ENCODE measurements at regions not wholly inside any gene's neighbourhood (a gene's known extent, or its start where the extent isn't known, plus 50 kb on each side); places are given as distances from the start of the nearest gene placed in this dataset.
A peak's percentile ranks its signal among the peaks of the same experiment; 100 is the strongest.
"Not testable (repeated sequence)": the region's sequence is repeated elsewhere in the genome, so short reads cannot be mapped to it uniquely, and the experiment has no call there.

GRCh38 chr4:77220828-77221613 lies 64.0 kb downstream of the CCNG2 start:
- DNase-seq: no peak

DNA sequence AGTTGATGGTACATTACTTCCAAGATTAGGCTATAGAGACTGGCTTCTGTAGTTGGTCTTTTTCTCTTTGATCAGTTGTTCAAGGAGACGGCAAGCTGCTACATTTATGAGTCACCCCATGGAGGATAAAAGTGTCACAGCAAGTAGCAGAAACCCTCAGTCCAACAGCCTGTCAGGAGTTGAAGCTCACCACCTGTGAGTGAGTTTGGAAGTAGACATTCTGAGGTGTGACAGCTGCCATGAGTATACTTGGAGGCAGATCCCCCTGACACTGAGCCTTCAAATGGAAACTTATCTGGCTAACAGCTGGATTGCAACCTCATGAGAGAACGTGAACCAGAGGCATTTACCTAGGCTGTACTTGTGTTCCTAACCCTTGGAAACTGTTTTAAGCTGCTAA lies 68.0 kb downstream of the CCNG2 start:
- no peak for DNase-seq

- DNase-seq: no peak
These were observed 70.1 kb downstream of the CCNG2 start for GRCh38 chr4:77226939-77227705.

GRCh38 chr4:77229433-77229832 lies 72.4 kb downstream of the CCNG2 start:
- DNase-seq: no peak

GRCh38 chr4:77232653-77233052 lies 75.6 kb downstream of the CCNG2 start:
- no peak for DNase-seq

DNA sequence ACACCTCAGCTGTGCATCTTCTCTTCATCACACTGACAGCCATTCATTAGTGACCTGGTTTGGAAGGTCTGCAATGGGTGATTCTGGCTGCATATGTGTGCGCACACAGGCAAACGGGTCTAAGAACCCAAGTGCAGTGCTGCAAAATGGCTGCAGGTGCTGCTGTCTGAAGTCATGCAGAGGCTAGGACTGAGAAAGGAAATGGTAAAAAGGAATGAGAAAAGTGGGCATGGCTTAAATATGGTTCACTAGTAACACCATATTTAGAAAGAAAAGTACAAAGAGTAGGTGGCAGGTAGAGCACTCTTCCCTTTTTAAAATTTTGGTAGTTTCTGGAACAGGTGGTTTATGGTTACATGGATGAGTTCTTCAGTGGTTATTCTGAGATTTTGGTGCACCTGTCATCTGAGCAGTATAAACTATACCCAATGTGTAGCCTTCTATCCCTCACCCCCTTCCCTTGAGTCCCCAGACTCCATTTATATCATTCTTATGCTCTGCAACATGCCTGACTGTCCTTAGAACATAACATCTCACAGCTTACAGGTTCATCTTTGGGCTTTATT lies 78.4 kb downstream of the CCNG2 start:
- DNase-seq: no peak

- DNase-seq: no peak
These were observed 79.8 kb downstream of the CCNG2 start for GRCh38 chr4:77236806-77237205.

DNA sequence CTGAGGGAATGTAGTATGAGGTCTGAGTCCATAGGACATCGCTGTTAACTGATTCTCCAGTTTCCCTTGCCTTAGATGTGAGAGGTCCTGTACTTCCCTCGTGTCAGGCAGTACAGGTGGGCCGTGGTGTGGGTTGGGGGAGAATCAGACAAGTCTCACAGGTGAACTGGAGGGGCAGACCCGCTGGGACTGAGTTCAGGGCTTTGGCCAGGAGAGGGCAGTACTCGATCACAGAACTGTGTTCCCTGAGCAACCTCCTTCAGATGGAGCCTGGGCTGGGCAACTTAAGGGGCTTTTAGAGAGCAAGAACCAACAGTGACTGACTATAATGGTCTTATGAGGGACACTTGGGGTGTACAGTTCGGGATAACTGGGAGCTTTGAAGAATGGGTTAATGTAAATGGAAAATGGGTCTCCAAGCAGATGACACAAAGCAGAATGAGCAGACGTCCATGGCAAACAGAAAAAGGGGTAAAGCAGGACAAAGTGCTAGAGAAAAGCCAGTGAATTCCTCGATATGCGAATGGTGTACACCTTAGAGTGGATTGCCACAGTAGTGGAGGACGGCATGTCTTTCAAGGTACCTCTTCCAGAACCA lies 83.6 kb downstream of the CCNG2 start:
- peak in 3 of 5 experiments; percentile 17 to 54 (median 41) for DNase-seq

GRCh38 chr4:77248805-77249204 lies 91.8 kb downstream of the CCNG2 start:
- no peak for DNase-seq

GRCh38 chr4:77251751-77252150 lies 94.7 kb downstream of the CCNG2 start:
- no peak for DNase-seq

GRCh38 chr4:77263247-77263646 lies 106.2 kb downstream of the CCNG2 start:
- DNase-seq: no peak

GRCh38 chr4:77263976-77264375 lies 107.0 kb downstream of the CCNG2 start:
- DNase-seq: not testable (repeated sequence)

GRCh38 chr4:77264826-77265225 lies 107.8 kb downstream of the CCNG2 start:
- DNase-seq: no peak

GRCh38 chr4:77268108-77268507 lies 111.1 kb downstream of the CCNG2 start:
- DNase-seq: no peak

- DNase-seq: no peak
These were observed 112.5 kb downstream of the CCNG2 start for GRCh38 chr4:77269505-77269904.

DNA sequence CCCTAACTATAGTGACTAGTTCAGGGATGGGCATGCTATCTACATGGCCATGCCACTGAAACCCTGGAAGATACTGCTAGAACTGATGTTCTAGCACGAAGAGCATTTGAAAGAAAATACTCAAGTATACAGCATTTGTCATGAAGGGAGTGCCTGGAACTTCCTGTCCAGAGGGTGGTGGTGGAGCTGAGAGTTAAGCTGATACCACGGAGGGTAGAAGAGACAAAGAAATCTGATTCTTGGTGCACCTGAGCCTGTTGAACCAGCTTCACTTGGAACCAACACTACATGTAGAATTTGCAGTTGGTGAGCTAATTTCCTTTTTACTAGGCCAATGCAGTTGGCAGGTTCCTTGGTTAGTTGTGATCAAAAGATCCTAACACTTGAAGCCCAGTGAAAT lies 116.4 kb downstream of the CCNG2 start:
- DNase-seq: no peak

DNA sequence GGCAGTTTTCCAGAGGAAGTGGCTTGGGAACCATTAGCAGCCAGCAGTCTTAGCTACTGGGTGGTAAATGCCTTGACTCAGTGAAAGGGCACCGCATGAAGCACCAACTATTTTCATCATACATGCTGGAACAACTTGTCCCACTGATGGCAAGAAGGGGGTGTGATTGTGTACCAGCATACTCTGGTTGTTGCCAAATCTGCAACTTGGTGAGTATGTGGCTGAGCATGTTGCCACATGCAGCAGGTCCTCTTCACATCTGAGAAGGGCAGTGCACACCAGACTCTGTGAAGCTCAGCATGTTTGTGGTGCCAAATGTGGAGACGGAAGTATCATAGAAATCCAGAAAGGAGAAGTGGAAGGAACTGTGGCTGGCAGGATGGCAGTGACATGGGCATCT lies 122.1 kb downstream of the CCNG2 start:
- DNase-seq: not testable (repeated sequence)

DNA sequence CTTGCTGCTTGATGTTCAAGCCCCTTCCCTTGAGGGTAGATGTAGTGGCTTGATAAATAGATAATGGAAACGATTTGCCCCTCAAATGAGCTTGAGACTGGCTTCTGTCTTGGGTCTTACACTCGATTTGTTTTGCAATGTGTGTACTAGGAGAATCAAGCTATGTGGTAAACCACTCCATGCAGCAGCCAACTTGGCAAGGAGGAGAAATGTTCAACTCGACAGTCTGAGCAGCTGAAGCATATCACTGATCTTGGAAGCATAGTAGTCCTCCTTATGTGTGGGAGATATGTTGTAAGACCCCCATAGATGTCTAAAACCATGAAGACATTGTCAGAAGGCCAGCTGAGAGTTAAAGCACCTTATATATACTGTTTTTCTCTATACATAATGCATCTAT lies 125.3 kb downstream of the CCNG2 start:
- no peak for DNase-seq

DNA sequence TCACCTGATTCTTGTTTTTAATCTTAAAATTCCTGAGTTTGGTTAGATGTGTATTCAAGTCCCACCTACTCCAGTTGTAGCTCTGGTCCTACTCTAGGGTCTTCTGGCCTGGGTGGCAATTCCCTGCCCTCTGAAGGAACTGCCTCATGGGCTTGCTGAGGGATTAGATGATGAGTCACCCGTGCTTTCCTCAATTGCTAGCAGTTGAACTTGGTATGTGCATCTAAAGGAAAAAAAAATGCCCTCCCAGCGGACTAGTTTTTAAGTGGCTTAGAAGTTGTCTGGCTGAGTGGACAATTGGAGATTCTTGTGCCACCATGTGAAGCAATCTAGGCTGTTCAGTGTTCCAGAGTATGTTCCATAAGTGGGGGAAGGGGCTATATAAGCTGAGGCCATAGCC lies 127.0 kb downstream of the CCNG2 start:
- no peak for DNase-seq

GRCh38 chr4:77286906-77287305 lies 129.9 kb downstream of the CCNG2 start:
- DNase-seq: no peak

DNA sequence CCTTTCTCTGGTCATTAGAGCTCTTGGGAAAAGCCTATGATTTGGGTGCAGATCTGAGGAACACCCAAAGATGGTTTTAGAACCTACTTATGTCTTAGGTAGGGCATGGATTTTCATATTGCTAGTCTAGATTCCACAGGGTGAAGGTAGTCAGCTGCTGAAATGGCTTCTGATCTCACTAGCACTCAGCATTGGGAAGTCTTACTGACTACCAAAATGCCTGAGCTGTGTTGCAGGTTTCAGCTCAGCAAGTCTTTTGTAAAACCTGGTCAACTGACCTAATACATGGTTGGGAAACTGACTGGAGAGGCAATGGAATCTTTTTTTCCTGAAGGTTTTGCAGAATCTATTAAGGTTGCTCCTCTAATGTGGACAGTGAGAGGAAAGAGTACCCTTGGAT lies 136.4 kb downstream of the CCNG2 start:
- no peak for DNase-seq

GRCh38 chr4:77300996-77301395 lies 144.0 kb downstream of the CCNG2 start:
- peak in 1 of 5 experiments; percentile 9 for DNase-seq

GRCh38 chr4:77305766-77306165 lies 148.8 kb downstream of the CCNG2 start:
- no peak for DNase-seq
